EL (cell line): ENCODE measurements at regions not wholly inside any gene's neighbourhood (a gene's known extent, or its start where the extent isn't known, plus 50 kb on each side); places are given as distances from the start of the nearest gene placed in this dataset.

Experiments
- DNase-seq: peaks from one replicate; pipeline ENCODE4 v3.0.0-alpha.2; 2016

GRCh38 chr5:136526791-136527190, 161.4 kb upstream of the TRPC7 start:
- DNase-seq, result no peak

DNA sequence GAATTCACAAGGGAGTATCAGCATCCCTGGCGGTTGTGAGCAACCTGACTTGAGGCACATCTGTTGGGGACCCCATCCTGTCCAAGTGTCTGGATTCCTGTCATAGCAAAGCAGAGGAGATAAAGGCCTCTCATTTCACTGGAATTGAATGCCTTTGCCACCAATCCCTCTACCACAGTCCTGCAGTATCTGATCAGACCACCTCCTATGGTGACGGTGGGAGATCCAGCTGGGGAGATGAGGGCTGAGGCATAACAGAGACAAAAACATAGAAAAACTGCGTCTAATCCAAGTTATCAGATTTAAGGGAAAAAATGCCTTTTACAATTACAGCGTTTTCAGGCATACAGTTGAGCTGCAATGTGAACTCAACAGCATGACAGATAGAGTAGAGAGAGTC, 160.7 kb upstream of the TRPC7 start:
- no peak for DNase-seq

GRCh38 chr5:136525597-136525996, 160.3 kb upstream of the TRPC7 start:
- DNase-seq, result no peak

DNA sequence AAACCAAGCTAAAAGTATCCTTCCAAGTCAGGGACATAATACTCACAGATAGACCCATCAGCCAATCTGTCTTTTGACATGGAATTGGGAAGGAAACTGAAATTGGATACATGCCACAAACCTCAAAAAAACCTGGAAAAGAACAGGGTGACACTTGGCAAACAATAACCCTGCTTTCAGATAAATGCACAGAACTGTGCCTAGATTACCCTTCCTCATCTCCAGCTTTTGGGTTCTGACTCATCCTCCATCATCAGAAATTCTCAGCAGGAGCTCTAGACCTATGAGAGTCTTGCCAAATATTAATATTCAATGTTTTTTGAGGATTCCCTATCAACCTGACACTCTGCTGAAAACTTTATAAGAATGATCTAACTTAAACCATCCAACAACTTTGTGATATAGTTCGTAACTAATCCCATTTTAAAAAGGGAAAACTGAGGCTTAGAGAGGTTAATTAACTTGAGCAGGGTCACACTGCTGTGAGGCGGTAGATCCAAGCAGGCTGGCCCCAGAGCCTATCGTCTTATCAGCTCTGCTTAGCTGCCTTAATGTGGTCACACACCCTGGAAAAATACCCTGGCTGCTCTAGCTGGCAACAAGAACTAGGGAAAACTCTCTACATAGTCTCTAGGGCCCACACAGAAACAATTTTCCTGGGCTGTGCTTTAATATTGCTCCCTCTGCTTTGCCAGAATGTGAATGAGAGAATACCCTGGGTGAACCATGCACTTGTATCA, 157.0 kb upstream of the TRPC7 start:
- no peak for DNase-seq

GRCh38 chr5:136521696-136522095, 156.4 kb upstream of the TRPC7 start:
- no peak for DNase-seq

GRCh38 chr5:136518814-136519213, 153.5 kb upstream of the TRPC7 start:
- no peak for DNase-seq

DNA sequence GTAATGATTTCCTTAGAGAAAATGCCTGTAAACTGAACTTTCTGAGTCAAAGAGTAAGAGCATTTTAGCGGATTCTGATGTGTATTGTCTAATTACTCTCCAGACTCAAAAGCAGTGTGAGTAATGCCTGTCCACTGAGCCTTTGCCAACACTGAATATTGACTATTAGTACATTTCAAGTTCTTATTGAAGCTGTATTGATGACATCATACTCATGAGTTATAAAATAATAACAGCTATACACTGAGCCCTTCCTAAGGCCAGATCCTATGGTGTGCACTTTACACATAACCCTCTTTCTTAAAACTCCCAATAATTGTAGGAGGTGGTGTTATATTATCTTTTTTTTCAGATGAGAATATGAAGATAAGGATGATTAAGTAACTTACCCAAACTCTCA, 152.8 kb upstream of the TRPC7 start:
- DNase-seq, result no peak

GRCh38 chr5:136517755-136518154, 152.4 kb upstream of the TRPC7 start:
- no peak for DNase-seq

DNA sequence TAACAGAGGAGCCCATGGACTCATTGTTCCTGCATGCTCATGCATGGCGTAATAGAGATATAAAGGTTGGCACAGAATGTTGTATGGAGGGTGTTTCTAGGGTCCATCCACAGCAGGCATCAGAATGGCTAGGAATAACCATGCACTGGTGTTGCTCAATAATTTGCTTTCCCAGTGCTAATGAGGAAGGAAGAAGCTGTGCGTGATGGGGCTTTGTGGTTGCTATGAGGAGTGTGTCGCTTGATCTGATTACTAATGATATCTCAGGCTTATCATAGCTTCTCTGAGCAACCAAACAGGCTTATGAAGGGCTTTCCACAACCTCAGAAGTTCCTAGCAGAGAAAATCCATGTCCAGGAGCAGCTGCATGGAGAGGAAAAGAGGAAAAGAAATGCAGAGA, 151.3 kb upstream of the TRPC7 start:
- DNase-seq, result no peak

DNA sequence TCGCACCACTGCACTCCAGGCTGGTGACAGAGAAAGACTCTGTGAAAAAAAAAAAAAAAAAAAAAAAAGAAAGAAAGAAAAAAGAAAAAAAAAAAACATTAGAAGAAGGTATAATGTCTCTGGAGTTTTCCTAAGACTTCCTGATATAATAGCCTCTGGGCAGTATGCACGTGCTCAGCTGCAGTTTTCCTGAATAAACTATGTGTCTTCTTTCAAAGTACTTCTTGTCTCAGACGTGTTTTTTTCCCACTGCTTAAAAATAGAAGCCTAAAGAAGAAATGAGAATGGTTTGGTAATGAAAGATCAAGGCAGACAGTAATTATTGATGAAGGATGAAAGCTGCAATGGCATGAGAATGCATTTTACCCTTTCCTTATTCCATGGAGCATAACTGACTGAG, 148.1 kb upstream of the TRPC7 start:
- no peak for DNase-seq

- no peak for DNase-seq
Measured at GRCh38 chr5:136511046-136511445, 145.7 kb upstream of the TRPC7 start.

DNA sequence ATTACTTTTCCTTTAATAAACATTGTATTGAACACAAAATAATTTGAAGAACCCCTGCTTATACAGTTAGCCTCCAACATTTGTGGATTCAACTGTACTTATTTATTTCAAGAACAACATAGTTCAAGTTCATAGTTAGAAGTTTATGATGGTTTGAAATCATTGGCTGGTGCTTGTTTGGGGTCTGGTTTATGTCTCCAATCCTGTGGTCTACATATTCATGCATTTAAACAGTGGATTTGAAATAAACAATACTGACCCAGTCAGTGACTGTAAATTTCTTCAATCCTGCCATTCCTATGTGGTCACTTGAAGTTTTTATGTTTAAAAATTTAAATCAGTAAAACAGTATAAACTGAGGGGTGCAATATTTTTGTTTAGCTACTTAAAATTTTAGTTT, 145.1 kb upstream of the TRPC7 start:
- DNase-seq, result no peak

DNA sequence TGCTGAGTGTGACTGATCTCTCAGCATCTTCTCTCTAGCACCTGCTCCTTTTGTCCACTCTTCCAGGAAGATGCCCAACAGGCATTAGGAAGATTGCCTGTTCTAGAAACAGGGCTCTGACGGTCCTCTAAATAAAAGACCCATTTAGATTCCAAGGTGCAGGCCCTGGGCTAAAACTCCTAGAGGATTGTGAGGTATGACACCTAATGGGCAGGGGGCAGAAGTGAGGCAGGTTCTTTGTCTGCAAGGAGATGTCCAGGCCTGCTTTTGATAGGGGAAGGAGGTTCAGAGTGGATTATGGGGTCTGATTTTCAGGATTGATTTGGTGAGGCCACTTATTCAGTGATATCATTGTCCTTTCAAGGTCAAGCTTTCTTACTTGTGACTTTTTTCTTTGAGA, 140.8 kb upstream of the TRPC7 start:
- DNase-seq, result no peak

DNA sequence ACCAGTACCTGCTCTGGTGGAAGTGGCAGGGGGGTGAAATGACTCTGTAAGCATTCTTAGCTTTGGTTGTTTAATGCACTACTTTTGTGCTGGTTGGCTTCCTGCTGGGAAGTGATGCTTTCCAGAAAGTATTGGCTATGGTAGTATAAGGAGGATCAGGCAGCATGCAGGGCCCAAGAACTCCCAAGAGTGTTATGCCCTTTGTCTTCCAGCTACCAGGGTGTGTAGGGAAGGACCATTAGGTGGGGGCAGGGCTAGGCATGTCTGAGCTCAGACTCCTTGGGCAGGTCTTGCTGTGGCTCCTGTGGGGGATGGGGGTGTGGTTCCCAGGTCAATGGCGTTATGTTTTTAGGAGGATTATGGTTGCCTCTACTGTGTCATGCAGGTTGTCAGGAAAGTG, 135.8 kb upstream of the TRPC7 start:
- DNase-seq, result no peak

DNA sequence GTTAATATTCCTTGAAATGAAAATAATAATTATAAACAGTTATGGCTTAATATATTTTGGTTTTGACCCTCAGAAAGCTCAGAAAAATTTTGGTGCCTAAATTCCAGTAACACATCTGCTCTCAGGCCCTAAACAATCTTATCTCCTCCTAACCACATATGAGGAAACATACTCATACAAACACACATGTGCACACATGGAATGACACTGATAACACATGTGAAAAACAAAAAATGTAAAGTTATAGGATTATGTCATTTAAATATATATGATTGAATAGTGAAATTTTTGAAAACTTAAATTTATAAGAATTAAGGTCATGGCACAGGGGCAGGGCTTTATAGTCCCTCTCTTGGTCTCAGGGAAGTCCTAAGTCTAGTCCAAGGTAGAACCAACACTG, 127.2 kb upstream of the TRPC7 start:
- DNase-seq, result no peak

- DNase-seq, result no peak
Measured at GRCh38 chr5:136491806-136492205, 126.5 kb upstream of the TRPC7 start.

DNA sequence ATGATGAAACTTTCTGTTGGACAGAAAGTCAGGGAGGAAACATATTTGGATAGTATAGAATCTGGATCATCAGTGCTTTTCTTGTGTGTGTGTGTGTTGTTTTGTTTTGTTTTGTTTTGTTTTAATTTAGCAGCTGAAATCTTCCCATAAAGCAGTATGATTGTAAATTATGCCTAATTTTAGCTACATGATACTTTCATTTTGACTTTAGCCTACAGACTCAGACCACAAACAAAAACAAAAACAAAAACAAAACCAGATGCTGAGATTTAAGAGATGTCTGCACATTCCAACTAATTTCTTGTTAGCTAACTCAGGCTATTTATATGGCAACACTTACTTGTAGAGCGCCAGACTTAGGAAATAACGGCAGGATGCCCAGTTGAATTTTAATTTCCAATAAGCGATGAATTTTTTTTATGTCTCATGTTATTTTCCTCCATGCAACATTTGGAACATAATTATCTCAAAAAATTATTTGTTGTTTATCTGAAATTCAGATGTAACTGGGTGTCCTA, 119.5 kb upstream of the TRPC7 start:
- DNase-seq, result no peak

DNA sequence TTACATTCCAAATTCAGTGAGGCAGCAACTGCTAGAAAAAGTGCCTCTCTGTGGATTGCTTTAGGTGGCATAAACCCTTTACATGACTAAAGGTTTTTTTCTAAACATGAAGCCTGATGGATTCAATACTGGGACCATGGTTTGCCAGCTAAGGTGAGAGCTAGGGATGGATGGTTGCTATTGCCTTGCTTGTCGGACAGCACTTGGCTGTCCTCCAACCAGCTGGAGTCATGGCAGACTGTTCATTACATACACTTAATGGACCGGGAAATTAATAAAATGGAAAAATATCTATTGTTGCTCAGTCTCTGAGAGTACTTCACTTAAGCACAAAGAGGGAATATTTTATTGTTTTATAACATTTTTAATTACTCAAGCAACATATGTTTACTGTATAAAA, 116.9 kb upstream of the TRPC7 start:
- DNase-seq, result no peak

GRCh38 chr5:136474466-136474865, 109.1 kb upstream of the TRPC7 start:
- no peak for DNase-seq

- no peak for DNase-seq
Measured at GRCh38 chr5:136467632-136468031, 102.3 kb upstream of the TRPC7 start.

GRCh38 chr5:136466041-136466415, 100.7 kb upstream of the TRPC7 start:
- DNase-seq, result no peak

- DNase-seq, result no peak
Measured at GRCh38 chr5:136458481-136458880, 93.1 kb upstream of the TRPC7 start.

DNA sequence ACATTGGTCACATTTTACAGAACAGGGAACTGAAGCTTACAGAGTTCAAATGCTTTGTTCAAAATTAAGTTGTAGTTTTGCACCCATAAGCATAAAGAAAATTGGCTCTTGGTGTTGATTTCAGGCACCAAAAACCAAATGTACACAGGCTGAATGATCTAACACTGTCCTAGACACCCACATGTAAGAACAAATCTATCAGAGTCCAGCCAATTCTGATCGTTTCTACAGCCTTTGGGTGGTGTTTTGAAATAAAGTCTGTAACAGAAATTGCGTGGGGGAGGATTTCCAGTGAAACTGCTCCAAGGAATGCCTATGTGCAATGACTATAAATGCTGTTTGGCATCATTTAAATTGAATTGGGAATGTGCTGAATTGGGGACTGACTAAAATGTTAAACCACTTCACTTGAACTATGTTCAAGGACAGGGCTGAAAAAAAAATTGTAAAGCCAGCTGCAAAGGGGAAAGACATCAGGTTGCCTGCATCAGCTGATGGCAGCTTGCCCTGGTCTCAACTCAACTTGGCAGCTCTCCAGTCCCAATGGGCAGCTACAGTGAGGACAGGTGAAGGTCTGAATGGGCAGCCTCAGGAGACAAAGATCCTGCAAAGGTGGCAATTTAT, 92.2 kb upstream of the TRPC7 start:
- no peak for DNase-seq

GRCh38 chr5:136455409-136455808, 90.1 kb upstream of the TRPC7 start:
- DNase-seq, result no peak
